ENCODE measurements at regions not wholly inside any gene's neighbourhood (a gene's known extent, or its start where the extent isn't known, plus 50 kb on each side); places are given as distances from the start of the nearest gene placed in this dataset.

DNA sequence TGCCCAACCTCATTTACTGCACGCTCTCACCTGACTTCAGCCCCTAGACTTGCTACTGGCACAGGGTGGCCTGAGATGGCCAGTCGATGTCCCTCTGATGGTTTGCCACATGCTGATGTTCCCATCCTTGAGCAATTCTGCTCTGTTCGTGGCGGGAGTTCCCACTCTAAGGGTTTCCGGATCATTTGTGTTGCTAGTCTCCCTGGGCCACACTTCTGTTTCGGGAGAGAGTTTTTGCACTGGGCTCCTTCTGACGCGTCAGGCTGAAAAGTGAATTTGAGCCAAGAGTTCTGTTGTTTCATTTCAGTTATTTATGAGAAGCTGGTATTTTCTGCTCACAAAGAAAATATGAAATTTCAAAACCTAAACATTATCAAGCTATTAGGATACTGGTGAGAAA, 597.7 kb downstream of the BNC2 start:
- Histone ChIP-seq H2BK12ac (ENCODE audit: insufficient read length, low read depth, low read length) (no peak overlapping the region), H3K79me2 (ENCODE audit: insufficient read depth, low read length) (no peaks in the 10 kb centered on the region), H3K4me2 (ENCODE audit: insufficient read depth, insufficient read length, low read length) (no peak overlapping the region), H3K23ac (ENCODE audit: insufficient read length, low read depth, low read length) (no peak overlapping the region), H3K9ac (ENCODE audit: extremely low read depth, insufficient read length, low read length) (no peak overlapping the region), H3K4ac (ENCODE audit: low read depth, low read length) (no peak overlapping the region), H2AK5ac (ENCODE audit: insufficient read length, low read length) (no peak overlapping the region), H3K27me3 (ENCODE audit: insufficient read depth, low read length) (no peaks in the 10 kb centered on the region), H4K8ac (replicated peaks; ENCODE audit: insufficient read length, low read depth, low read length) (no peak overlapping the region), H3K4me1 (ENCODE audit: insufficient read depth, low read length) (no peaks in the 10 kb centered on the region), H3K14ac (ENCODE audit: insufficient read depth, low read length) (no peak overlapping the region), H3K79me1 (ENCODE audit: insufficient read depth, low read depth, low read length, poor library complexity, severe bottlenecking) (no peaks in the 10 kb centered on the region), H2BK20ac (ENCODE audit: low read depth, low read length, poor library complexity, severe bottlenecking) (no peak overlapping the region), H3T11ph (ENCODE audit: low read length) (no peak overlapping the region), H2BK5ac (ENCODE audit: insufficient read length, low read length) (no peak overlapping the region), H3K18ac (ENCODE audit: insufficient read length, low read depth, low read length) (no peak overlapping the region), H3K9me3 (ENCODE audit: control insufficient read depth, low read depth, low read length) (no peaks in the 10 kb centered on the region), H3K56ac (ENCODE audit: insufficient read length, low read depth, low read length) (no peak overlapping the region), H2BK15ac (ENCODE audit: low read depth, low read length) (no peak overlapping the region), H4K20me1 (ENCODE audit: control insufficient read depth, insufficient read depth, insufficient read length) (no peaks in the 10 kb centered on the region), H2AFZ (ENCODE audit: low read length) (no peak overlapping the region), H3K27ac (ENCODE audit: insufficient read length, low read depth, low read length) (no peak overlapping the region), H2BK120ac (ENCODE audit: low read depth, low read length, poor library complexity, severe bottlenecking) (no peak overlapping the region), H3K23me2 (ENCODE audit: insufficient read length, low read depth, low read length, poor library complexity, severe bottlenecking) (no peaks in the 10 kb centered on the region), H4K91ac (ENCODE audit: insufficient read length, low read depth, low read length) (no peak overlapping the region), H4K5ac (ENCODE audit: insufficient read length, low read depth, low read length) (no peak overlapping the region)
- peak; percentile 18 for DNase-seq
- WGBS (ENCODE audit: extremely low coverage, insufficient read length, low lambda C conversion rate) = no CpG with 5 or more reads among the region's 8 CpGs
- Mint-ChIP-seq H3K36me3 (ENCODE audit: insufficient read depth in 1 of 3, low read depth in 3 of 3) (no peaks in the 10 kb centered on the region), H3K27ac (no peak overlapping the region), H3K27me3 (ENCODE audit: low read depth) (no peaks in the 10 kb centered on the region), H3K4me1 (peaks cover 13 to 14% of the 10 kb centered on the region in 2 experiments), H3K9me3 (no peaks in the 10 kb centered on the region), H3K4me3 (no peak overlapping the region)
- TF ChIP-seq, protein P1, sequence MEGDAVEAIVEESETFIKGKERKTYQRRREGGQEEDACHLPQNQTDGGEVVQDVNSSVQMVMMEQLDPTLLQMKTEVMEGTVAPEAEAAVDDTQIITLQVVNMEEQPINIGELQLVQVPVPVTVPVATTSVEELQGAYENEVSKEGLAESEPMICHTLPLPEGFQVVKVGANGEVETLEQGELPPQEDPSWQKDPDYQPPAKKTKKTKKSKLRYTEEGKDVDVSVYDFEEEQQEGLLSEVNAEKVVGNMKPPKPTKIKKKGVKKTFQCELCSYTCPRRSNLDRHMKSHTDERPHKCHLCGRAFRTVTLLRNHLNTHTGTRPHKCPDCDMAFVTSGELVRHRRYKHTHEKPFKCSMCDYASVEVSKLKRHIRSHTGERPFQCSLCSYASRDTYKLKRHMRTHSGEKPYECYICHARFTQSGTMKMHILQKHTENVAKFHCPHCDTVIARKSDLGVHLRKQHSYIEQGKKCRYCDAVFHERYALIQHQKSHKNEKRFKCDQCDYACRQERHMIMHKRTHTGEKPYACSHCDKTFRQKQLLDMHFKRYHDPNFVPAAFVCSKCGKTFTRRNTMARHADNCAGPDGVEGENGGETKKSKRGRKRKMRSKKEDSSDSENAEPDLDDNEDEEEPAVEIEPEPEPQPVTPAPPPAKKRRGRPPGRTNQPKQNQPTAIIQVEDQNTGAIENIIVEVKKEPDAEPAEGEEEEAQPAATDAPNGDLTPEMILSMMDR (conservative IDR thresholded peaks at IDR 0.05) = no peak
